SK-N-SH (cell line): ENCODE measurements at regions not wholly inside any gene's neighbourhood (a gene's known extent, or its start where the extent isn't known, plus 50 kb on each side); places are given as distances from the start of the nearest gene placed in this dataset.

Experiments used
- CTCF ChIA-PET: fragments of 300-600, 350-600 bp; formaldehyde crosslinking; extraction: SDS; loops from one replicate; lab custom pipeline; 2021; lab: Yijun Ruan, JAX
- POLR2A ChIA-PET: fragments of 350-600 bp; sonication (Branson Sonifier 250); formaldehyde crosslinking; extraction: SDS; loops from one replicate; lab custom pipeline; 2020; ENCODE audit warnings: antibody characterized with exemption, inconsistent platforms; lab: Yijun Ruan, JAX
- DNase-seq: peaks from one replicate; pipeline ENCODE4 v3.0.0; 2012
- H2AFZ ChIP-seq: fragments of 200-600 bp; sonication (generic); 2 replicates; pipeline ENCODE4 v1.8.1; 2016; ENCODE audit warnings: antibody characterized with exemption, mild to moderate bottlenecking, low read depth
- H3F3A ChIP-seq: fragments of 200-600 bp; sonication (generic); replicated peaks from 2 replicates; pipeline ENCODE3; 2016; ENCODE audit warnings: antibody characterized with exemption, mild to moderate bottlenecking; ENCODE audit not compliant: insufficient read depth
- H3K27ac ChIP-seq, 2 experiments: fragments of 200-500 bp in 1 of 2; fragments of 200-600 bp in 1 of 2; sonication (Bioruptor generic) in 1 of 2; sonication (generic), shearing (Covaris generic) in 1 of 2; 2 replicates each; pipeline versions ENCODE4 v1.5.1 to v1.6.1; 2014 to 2016; ENCODE audit warnings: low read depth in 2 of 2, inconsistent platforms in 1 of 2, low read length in 1 of 2, mild to moderate bottlenecking in 1 of 2, mixed read lengths in 1 of 2
- H3K27me3 ChIP-seq: fragments of 200-600 bp; sonication (generic), shearing (Covaris generic); 2 replicates; pipeline ENCODE4 v1.6.1; 2016; ENCODE audit warnings: mixed run types; ENCODE audit not compliant: insufficient read depth
- H3K36me3 ChIP-seq, 2 experiments: fragments of 200-500 bp in 1 of 2; fragments of 200-600 bp in 1 of 2; sonication (Bioruptor generic) in 1 of 2; sonication (generic) in 1 of 2; replicated peaks in 1 of 2; 2 replicates each; pipeline versions ENCODE3 to v1.5.1; 2014 to 2016; ENCODE audit warnings: low read length in 1 of 2, mild to moderate bottlenecking in 1 of 2; ENCODE audit not compliant: insufficient read depth in 2 of 2, control insufficient read depth in 1 of 2
- H3K4me1 ChIP-seq, 2 experiments: fragments of 200-500 bp in 1 of 2; fragments of 200-600 bp in 1 of 2; sonication (Bioruptor generic) in 1 of 2; sonication (generic), shearing (Covaris generic) in 1 of 2; 2 replicates each; pipeline versions ENCODE4 v1.5.1 to v1.6.1; 2014 to 2016; ENCODE audit warnings: low read depth in 1 of 2, low read length in 1 of 2, mixed run types in 1 of 2; ENCODE audit not compliant: insufficient read depth in 2 of 2, control insufficient read depth in 1 of 2
- H3K4me2 ChIP-seq: fragments of 200-600 bp; sonication (generic), shearing (Covaris generic); 2 replicates; pipeline ENCODE4 v1.6.1; 2017; ENCODE audit warnings: mixed run types
- H3K4me3 ChIP-seq, 2 experiments: fragments of 200-500 bp in 1 of 2; fragments of 200-600 bp in 1 of 2; sonication (Bioruptor generic) in 1 of 2; sonication (generic), shearing (Covaris generic) in 1 of 2; 2 replicates each; pipeline versions ENCODE4 v1.5.1 to v1.8.1; 2014 to 2016; ENCODE audit warnings: low read depth in 2 of 2, inconsistent platforms in 1 of 2, low read length in 1 of 2, mild to moderate bottlenecking in 1 of 2, mixed read lengths in 1 of 2, moderate library complexity in 1 of 2
- H3K79me2 ChIP-seq: fragments of 200-600 bp; sonication (generic); 2 replicates; pipeline ENCODE4 v1.8.1; 2017; ENCODE audit warnings: mild to moderate bottlenecking; ENCODE audit not compliant: insufficient read depth
- H3K9ac ChIP-seq: fragments of 200-600 bp; sonication (generic); 2 replicates; pipeline ENCODE4 v1.6.1; 2017; ENCODE audit warnings: mixed run types
- H3K9me2 ChIP-seq: fragments of 200-600 bp; sonication (generic); 2 replicates; pipeline ENCODE4 v1.6.1; 2017; ENCODE audit warnings: mixed run types
- H3K9me3 ChIP-seq: fragments of 200-600 bp; sonication (generic); 2 replicates; pipeline ENCODE4 v1.6.1; 2017; ENCODE audit warnings: mixed run types, mild to moderate bottlenecking, moderate library complexity
- H4K20me1 ChIP-seq: fragments of 200-600 bp; sonication (generic); 2 replicates; pipeline ENCODE4 v1.6.1; 2017; ENCODE audit warnings: mild to moderate bottlenecking, mixed run types; ENCODE audit not compliant: insufficient read depth
- ELF1 ChIP-seq: IDR thresholded peaks from 2 replicates; pipeline ENCODE4 v1.4.0; 2012
- FOSL2 ChIP-seq: IDR thresholded peaks from 2 replicates; pipeline ENCODE4 v1.4.0; 2012; ENCODE audit warnings: low read depth, mild to moderate bottlenecking, moderate library complexity, borderline replicate concordance
- FOXJ3 ChIP-seq: sonication (generic); formaldehyde crosslinking; IDR thresholded peaks from 2 replicates; pipeline ENCODE4 v1.5.1; 2020; ENCODE audit warnings: mild to moderate bottlenecking, missing genetic modification reagents
- GABPA ChIP-seq: IDR thresholded peaks from 2 replicates; pipeline ENCODE4 v1.4.0; 2012; ENCODE audit warnings: low read depth, mild to moderate bottlenecking
- MEF2A ChIP-seq: IDR thresholded peaks from 2 replicates; pipeline ENCODE4 v1.4.0; 2012; ENCODE audit warnings: low read depth, borderline replicate concordance
- NRF1 ChIP-seq: IDR thresholded peaks from 2 replicates; pipeline ENCODE4 v1.6.1; 2012; ENCODE audit warnings: low read depth, mild to moderate bottlenecking, low read length
- RAD21 ChIP-seq: IDR thresholded peaks from 2 replicates; pipeline ENCODE4 v1.6.1; 2012; ENCODE audit warnings: mild to moderate bottlenecking, low read length
- REST ChIP-seq: IDR thresholded peaks from 2 replicates; pipeline ENCODE4 v1.6.1; 2012; ENCODE audit warnings: mild to moderate bottlenecking, low read depth, low read length, moderate library complexity
- RXRA ChIP-seq: IDR thresholded peaks from 2 replicates; pipeline ENCODE4 v1.4.0; 2012; ENCODE audit warnings: low read depth, mild to moderate bottlenecking, borderline replicate concordance
- SMC3 ChIP-seq: IDR thresholded peaks from 2 replicates; pipeline ENCODE4 v1.6.1; 2012; ENCODE audit warnings: low read depth, low read length, improper control_type of control experiment
- TEAD4 ChIP-seq: IDR thresholded peaks from 2 replicates; pipeline ENCODE4 v1.4.0; 2012; ENCODE audit warnings: mild to moderate bottlenecking, borderline replicate concordance; ENCODE audit not compliant: insufficient read depth
- USF1 ChIP-seq: IDR thresholded peaks from 2 replicates; pipeline ENCODE4 v1.4.0; 2012; ENCODE audit warnings: low read depth, borderline replicate concordance
- ZBTB33 ChIP-seq: IDR thresholded peaks from 2 replicates; pipeline ENCODE4 v1.4.0; 2012; ENCODE audit warnings: low read depth, borderline replicate concordance
- WGBS: methylation state at CpG from one replicate; pipeline ENCODE4 v1.1.6; 2017; ENCODE audit warnings: low lambda C conversion rate; 5-methylcytosine and 5-hydroxymethylcytosine counted together

GRCh38 chr1:79133774-79134364, 127.3 kb upstream of the ADGRL4 start:
- Histone ChIP-seq H3K9me3 (no peaks in the 10 kb centered on the region), H3K36me3 (no peaks in the 10 kb centered on the region), H3K4me3 (no peak overlapping the region), H3F3A (no peaks in the 10 kb centered on the region), H3K79me2 (no peaks in the 10 kb centered on the region), H2AFZ (no peak overlapping the region), H3K9ac (no peak overlapping the region), H4K20me1 (no peaks in the 10 kb centered on the region), H3K4me1 (peaks cover 0 to 6% of the 10 kb centered on the region in 2 experiments; a peak in 3 of 4 replicates), H3K27ac (no peak overlapping the region), H3K27me3 (no peaks in the 10 kb centered on the region), H3K9me2 (no peaks in the 10 kb centered on the region), H3K4me2 (no peak overlapping the region)
- 84% methylated on average over 8 of the region's 8 CpGs for WGBS
- POLR2A ChIA-PET = no interaction called here
- no peak for DNase-seq
- CTCF ChIA-PET = no interaction called here
- TF ChIP-seq ELF1 (no peak), SMC3 (no peak), FOSL2 (no peak), RXRA (no peak), REST (no peak), FOXJ3 (CRISPR knock-in tag) (no peak), USF1 (no peak), TEAD4 (no peak), RAD21 (no peak), MEF2A (no peak), NRF1 (no peak), GABPA (no peak), ZBTB33 (no peak)
